T1000 (cell line): ENCODE measurements at regions not wholly inside any gene's neighbourhood (a gene's known extent, or its start where the extent isn't known, plus 50 kb on each side); places are given as distances from the start of the nearest gene placed in this dataset.
"Not testable (repeated sequence)": the region's sequence is repeated elsewhere in the genome, so short reads cannot be mapped to it uniquely, and the experiment has no call there.

Source experiments
- DNase-seq: peaks from one replicate; lab custom pipeline; 2025; ENCODE audit warnings: mixed read lengths; lab: John Stamatoyannopoulos, UW

- DNase-seq, result no peak
These were observed 245.4 kb upstream of the TFAP2D start for GRCh38 chr6:50467931-50468330.

GRCh38 chr6:50471041-50471440 lies 242.3 kb upstream of the TFAP2D start:
- no peak for DNase-seq

- DNase-seq, result no peak
These were observed 203.0 kb upstream of the TFAP2D start for GRCh38 chr6:50510361-50510760.

- no peak for DNase-seq
These were observed 192.7 kb upstream of the TFAP2D start for GRCh38 chr6:50520326-50521266.

GRCh38 chr6:50524341-50524740 lies 189.0 kb upstream of the TFAP2D start:
- no peak for DNase-seq

GRCh38 chr6:50527985-50528384 lies 185.3 kb upstream of the TFAP2D start:
- no peak for DNase-seq

- no peak for DNase-seq
These were observed 173.9 kb upstream of the TFAP2D start for GRCh38 chr6:50539447-50539846.

GRCh38 chr6:50541941-50542340 lies 171.4 kb upstream of the TFAP2D start:
- DNase-seq, result no peak

- no peak for DNase-seq
These were observed 169.7 kb upstream of the TFAP2D start for GRCh38 chr6:50543666-50544065.

GRCh38 chr6:50549026-50549425 lies 164.3 kb upstream of the TFAP2D start:
- no peak for DNase-seq

GRCh38 chr6:50549475-50549874 lies 163.9 kb upstream of the TFAP2D start:
- DNase-seq, result no peak

- no peak for DNase-seq
These were observed 157.3 kb upstream of the TFAP2D start for GRCh38 chr6:50555982-50556381.

GRCh38 chr6:50565004-50565403 lies 148.3 kb upstream of the TFAP2D start:
- DNase-seq, result no peak

GRCh38 chr6:50571230-50571629 lies 142.1 kb upstream of the TFAP2D start:
- not testable (repeated sequence) for DNase-seq

- no peak for DNase-seq
These were observed 127.6 kb upstream of the TFAP2D start for GRCh38 chr6:50585441-50586330.

- no peak for DNase-seq
These were observed 127.0 kb upstream of the TFAP2D start for GRCh38 chr6:50586331-50586675.

GRCh38 chr6:50589751-50590470 lies 123.4 kb upstream of the TFAP2D start:
- DNase-seq, result no peak

- no peak for DNase-seq
These were observed 122.2 kb upstream of the TFAP2D start for GRCh38 chr6:50591135-50591534.

GRCh38 chr6:50600280-50600679 lies 113.0 kb upstream of the TFAP2D start:
- no peak for DNase-seq

GRCh38 chr6:50602292-50602691 lies 111.0 kb upstream of the TFAP2D start:
- no peak for DNase-seq

GRCh38 chr6:50608421-50608820 lies 104.9 kb upstream of the TFAP2D start:
- no peak for DNase-seq

- no peak for DNase-seq
These were observed 102.8 kb upstream of the TFAP2D start for GRCh38 chr6:50610562-50610961.
